AG09319 (cell line): ENCODE measurements at regions not wholly inside any gene's neighbourhood (a gene's known extent, or its start where the extent isn't known, plus 50 kb on each side); places are given as distances from the start of the nearest gene placed in this dataset.

Experiments
- DNase-seq: peaks from one replicate; pipeline ENCODE4 v3.0.0-alpha.2; 2010; ENCODE audit warnings: low read depth; ENCODE audit errors: extremely low read depth
- TF ChIP-seq, protein P1 (sequence below): IDR thresholded peaks from 2 replicates; pipeline ENCODE4 v1.5.1; 2011; ENCODE audit warnings: low read depth, mild to moderate bottlenecking, inconsistent platforms, low read length, moderate library complexity

DNA sequence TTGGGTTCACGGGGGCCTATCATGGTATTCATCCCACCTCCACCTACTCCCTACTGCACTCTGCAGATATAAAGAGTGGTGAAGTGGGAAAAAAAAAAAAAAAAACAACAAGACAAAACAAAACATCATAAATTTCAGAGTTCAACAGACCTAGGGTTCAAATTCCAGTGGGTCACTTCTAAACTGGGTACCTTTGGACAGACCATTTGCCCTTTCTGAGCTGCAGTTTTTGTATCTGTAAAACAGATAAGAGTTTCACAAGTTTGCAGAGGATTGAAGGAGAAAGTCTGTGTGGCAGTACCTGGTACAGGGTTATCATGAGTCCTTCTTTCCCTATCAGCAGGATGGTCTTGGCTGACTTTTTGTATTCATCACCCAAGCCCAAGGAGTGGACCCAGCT is 211.2 kb upstream of the EEA1 start:
- TF ChIP-seq, protein P1, sequence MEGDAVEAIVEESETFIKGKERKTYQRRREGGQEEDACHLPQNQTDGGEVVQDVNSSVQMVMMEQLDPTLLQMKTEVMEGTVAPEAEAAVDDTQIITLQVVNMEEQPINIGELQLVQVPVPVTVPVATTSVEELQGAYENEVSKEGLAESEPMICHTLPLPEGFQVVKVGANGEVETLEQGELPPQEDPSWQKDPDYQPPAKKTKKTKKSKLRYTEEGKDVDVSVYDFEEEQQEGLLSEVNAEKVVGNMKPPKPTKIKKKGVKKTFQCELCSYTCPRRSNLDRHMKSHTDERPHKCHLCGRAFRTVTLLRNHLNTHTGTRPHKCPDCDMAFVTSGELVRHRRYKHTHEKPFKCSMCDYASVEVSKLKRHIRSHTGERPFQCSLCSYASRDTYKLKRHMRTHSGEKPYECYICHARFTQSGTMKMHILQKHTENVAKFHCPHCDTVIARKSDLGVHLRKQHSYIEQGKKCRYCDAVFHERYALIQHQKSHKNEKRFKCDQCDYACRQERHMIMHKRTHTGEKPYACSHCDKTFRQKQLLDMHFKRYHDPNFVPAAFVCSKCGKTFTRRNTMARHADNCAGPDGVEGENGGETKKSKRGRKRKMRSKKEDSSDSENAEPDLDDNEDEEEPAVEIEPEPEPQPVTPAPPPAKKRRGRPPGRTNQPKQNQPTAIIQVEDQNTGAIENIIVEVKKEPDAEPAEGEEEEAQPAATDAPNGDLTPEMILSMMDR, result no peak
- no peak for DNase-seq

DNA sequence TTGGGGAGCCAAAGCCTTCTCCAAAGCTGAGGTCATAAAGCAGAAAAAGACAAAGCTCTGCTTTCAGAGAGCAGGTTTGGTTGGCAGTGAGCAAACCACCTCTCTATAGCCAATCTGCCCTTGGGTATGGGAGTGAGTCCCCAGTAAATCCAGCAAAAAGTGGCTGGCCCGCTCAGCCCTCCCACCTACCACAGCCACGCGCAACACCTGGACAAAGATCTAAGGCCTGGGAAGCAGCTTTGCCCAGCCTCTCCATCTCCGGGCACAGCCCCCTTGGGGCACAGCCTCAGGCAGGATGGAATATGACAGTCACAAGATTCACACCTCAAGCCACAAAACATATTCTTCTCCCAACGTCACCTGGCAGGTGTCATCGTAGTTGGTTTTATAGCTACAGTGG is 211.7 kb upstream of the EEA1 start:
- TF ChIP-seq, protein P1, result no peak
- no peak for DNase-seq

- TF ChIP-seq, protein P1, result no peak
- no peak for DNase-seq
These were observed 213.8 kb upstream of the EEA1 start for GRCh38 chr12:93142881-93143280.

DNA sequence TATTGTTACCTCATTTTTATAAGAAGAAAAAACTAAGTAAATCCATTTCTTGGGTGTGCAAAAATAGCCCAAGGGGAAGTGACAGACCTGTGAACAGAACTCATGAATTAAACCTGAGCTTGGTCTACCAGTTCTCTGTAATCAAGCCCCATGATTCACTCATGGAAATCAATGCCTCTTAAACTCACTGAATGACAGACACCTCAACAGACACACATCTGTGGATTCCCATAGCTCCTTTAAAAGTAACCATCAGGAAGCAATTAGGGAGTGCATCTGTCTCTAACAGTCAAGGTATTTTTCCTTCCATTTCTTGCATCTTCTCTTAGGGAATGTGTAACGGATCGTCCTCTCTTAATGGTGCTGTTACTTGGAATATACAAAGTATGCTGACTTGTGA is 215.0 kb upstream of the EEA1 start:
- TF ChIP-seq, protein P1, result no peak
- no peak for DNase-seq

- no peak for DNase-seq
These were observed 216.0 kb upstream of the EEA1 start for GRCh38 chr12:93145086-93145485.

DNA sequence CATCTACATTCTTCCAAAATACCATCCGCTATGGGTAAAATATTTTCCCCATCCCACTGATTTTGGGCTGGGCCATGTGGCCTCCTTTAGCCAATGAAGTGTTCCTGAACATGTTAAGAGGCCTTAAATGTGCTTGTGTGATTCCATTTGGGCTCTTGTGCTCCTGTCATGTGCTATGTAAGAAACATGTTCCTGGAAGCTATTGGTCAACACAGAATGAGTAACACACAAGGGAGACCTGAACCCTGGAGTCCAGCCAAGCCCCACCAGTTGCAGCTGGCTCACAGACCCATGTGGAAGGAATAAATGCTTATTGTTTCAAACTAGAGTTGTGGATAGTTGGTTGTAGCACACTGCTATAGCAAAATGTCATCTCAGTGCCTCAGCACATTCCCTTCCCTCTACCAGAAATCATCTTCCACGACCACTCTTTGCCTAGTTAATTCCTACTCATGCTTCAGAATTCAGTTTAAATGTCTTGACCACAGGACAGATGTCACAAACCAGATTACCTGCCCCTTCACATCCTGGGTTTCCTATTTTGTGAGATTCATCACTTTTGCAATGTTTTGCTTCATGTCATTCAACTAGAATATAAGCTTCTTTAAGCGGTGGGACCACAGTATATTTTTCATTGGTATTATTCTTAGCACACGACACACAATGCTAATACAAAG is 217.3 kb upstream of the EEA1 start:
- no peak for DNase-seq
- TF ChIP-seq, protein P1, result no peak

More at GRCh38 chr12:93145086-93145485, 216.0 kb upstream of the EEA1 start:
- TF ChIP-seq, protein P1, result no peak

GRCh38 chr12:93146970-93147369 is 217.9 kb upstream of the EEA1 start:
- DNase-seq, result no peak
- TF ChIP-seq, protein P1, result no peak
